Neural cell (in vitro differentiated cells): ENCODE measurements at regions not wholly inside any gene's neighbourhood (a gene's known extent, or its start where the extent isn't known, plus 50 kb on each side); places are given as distances from the start of the nearest gene placed in this dataset.

Experiments
- H2AFZ ChIP-seq: fragments of 200-600, 300-800 bp; sonication (generic), shearing (Covaris generic); 2 replicates; pipeline ENCODE4 v1.6.0; 2014; ENCODE audit warnings: low read depth, mild to moderate bottlenecking, antibody characterized with exemption, low read length, moderate library complexity
- H3F3A ChIP-seq: fragments of 200-600 bp; shearing (Covaris generic); 2 replicates; pipeline ENCODE4 v1.6.1; 2016; ENCODE audit warnings: mild to moderate bottlenecking, moderate library complexity, mixed read lengths, antibody characterized with exemption, low read length; ENCODE audit not compliant: insufficient read depth, poor library complexity, severe bottlenecking
- H3K27ac ChIP-seq: fragments of 200-600, 300-800 bp; sonication (generic), shearing (Covaris generic); 2 replicates; pipeline ENCODE4 v1.5.1; 2014; ENCODE audit warnings: mild to moderate bottlenecking, low read length, moderate library complexity
- H3K27me3 ChIP-seq: fragments of 300-800, 200-600 bp; sonication (generic), shearing (Covaris generic); 2 replicates; pipeline ENCODE4 v1.6.0; 2014; ENCODE audit warnings: mild to moderate bottlenecking, low read depth, low read length, moderate library complexity; ENCODE audit not compliant: insufficient read depth
- H3K36me3 ChIP-seq: fragments of 300-800, 200-600 bp; sonication (generic), shearing (Covaris generic); 2 replicates; pipeline ENCODE4 v1.5.1; 2014; ENCODE audit warnings: mild to moderate bottlenecking, antibody characterized with exemption, low read length, moderate library complexity; ENCODE audit not compliant: insufficient read depth
- H3K4me2 ChIP-seq: fragments of 300-800, 200-600 bp; sonication (generic), shearing (Covaris generic); 2 replicates; pipeline ENCODE4 v1.6.0; 2014; ENCODE audit warnings: mild to moderate bottlenecking, low read length
- H3K4me3 ChIP-seq: fragments of 300-800, 200-600 bp; sonication (generic), shearing (Covaris generic); 2 replicates; pipeline ENCODE4 v1.5.1; 2014; ENCODE audit warnings: mild to moderate bottlenecking, low read length, moderate library complexity
- H3K79me2 ChIP-seq: fragments of 200-600 bp; shearing (Covaris generic); replicated peaks from 2 replicates; pipeline ENCODE4 v1.6.0; 2014; ENCODE audit warnings: mild to moderate bottlenecking, low read length, moderate library complexity; ENCODE audit not compliant: insufficient read depth
- H3K9ac ChIP-seq: fragments of 300-800, 200-600 bp; sonication (generic), shearing (Covaris generic); 2 replicates; pipeline ENCODE4 v1.6.1; 2016; ENCODE audit warnings: mild to moderate bottlenecking, low read length, mixed read lengths
- H3K9me2 ChIP-seq: fragments of 200-600 bp; shearing (Covaris generic); 2 replicates; pipeline ENCODE4 v1.6.1; 2016; ENCODE audit warnings: mild to moderate bottlenecking, low read length, mixed read lengths; ENCODE audit not compliant: insufficient read depth
- H3K9me3 ChIP-seq: fragments of 200-600, 300-800 bp; sonication (generic), shearing (Covaris generic); 2 replicates; pipeline ENCODE4 v1.6.1; 2016; ENCODE audit warnings: mild to moderate bottlenecking, mixed run types, low read length, moderate library complexity, mixed read lengths
- H4K20me1 ChIP-seq: fragments of 200-600 bp; shearing (Covaris generic); 2 replicates; pipeline ENCODE4 v1.6.1; 2016; ENCODE audit warnings: mild to moderate bottlenecking, mixed run types; ENCODE audit not compliant: insufficient read depth
- CTCF ChIP-seq: fragments of 450-650 bp; IDR thresholded peaks from 2 replicates; pipeline ENCODE4 v1.5.1; 2014; ENCODE audit warnings: antibody characterized with exemption, mild to moderate bottlenecking, moderate library complexity; ENCODE audit not compliant: poor library complexity, severe bottlenecking
- EP300 ChIP-seq: fragments of 450-650 bp; conservative IDR thresholded peaks from 2 replicates; pipeline ENCODE4 v1.6.1; 2014; ENCODE audit warnings: antibody characterized with exemption, mild to moderate bottlenecking, moderate library complexity; ENCODE audit not compliant: poor library complexity, severe bottlenecking
- EZH2 ChIP-seq: fragments of 200-600, 300-800 bp; shearing (Covaris generic), sonication (generic); IDR thresholded peaks from 2 replicates; pipeline ENCODE4 v1.6.1; 2014; ENCODE audit warnings: antibody characterized with exemption, low read length, borderline replicate concordance, mild to moderate bottlenecking; ENCODE audit not compliant: insufficient read depth, poor library complexity, severe bottlenecking
- MXI1 ChIP-seq: fragments of 450-650 bp; conservative IDR thresholded peaks from 2 replicates; pipeline ENCODE4 v1.6.1; 2014; ENCODE audit warnings: antibody characterized with exemption, mild to moderate bottlenecking; ENCODE audit not compliant: poor library complexity, severe bottlenecking
- POLR2AphosphoS5 ChIP-seq: IDR thresholded peaks from 2 replicates; pipeline ENCODE4 v1.6.1; 2012
- RAD21 ChIP-seq: fragments of 450-650 bp; conservative IDR thresholded peaks from 2 replicates; pipeline ENCODE4 v1.6.1; 2014; ENCODE audit warnings: antibody characterized with exemption, mild to moderate bottlenecking, moderate library complexity
- REST ChIP-seq: IDR thresholded peaks from 2 replicates; pipeline ENCODE4 v1.6.1; 2012; ENCODE audit warnings: borderline replicate concordance
- SMC3 ChIP-seq: fragments of 450-650 bp; conservative IDR thresholded peaks from 2 replicates; pipeline ENCODE4 v1.6.1; 2014; ENCODE audit warnings: antibody characterized with exemption, mild to moderate bottlenecking, moderate library complexity; ENCODE audit not compliant: poor library complexity
- TAF1 ChIP-seq: IDR thresholded peaks from 2 replicates; pipeline ENCODE4 v1.6.1; 2012; ENCODE audit warnings: low read depth

GRCh38 chr7:131949659-131950058, 393.2 kb upstream of the PODXL start:
- H3K9me2 ChIP-seq: no peaks in the 10 kb centered on the region
- no peaks in the 10 kb centered on the region for H4K20me1 ChIP-seq
- no peak overlapping the region for H3K27ac ChIP-seq
- no peak overlapping the region for H2AFZ ChIP-seq
- no peaks in the 10 kb centered on the region for H3K27me3 ChIP-seq
- H3K4me3 ChIP-seq: no peak overlapping the region
- H3K9ac ChIP-seq: no peak overlapping the region
- H3K79me2 ChIP-seq: no peaks in the 10 kb centered on the region
- no peaks in the 10 kb centered on the region for H3K9me3 ChIP-seq
- no peaks in the 10 kb centered on the region for H3K36me3 ChIP-seq
- no peaks in the 10 kb centered on the region for H3F3A ChIP-seq
- TF ChIP-seq CTCF (no peak), EZH2 (no peak)
- no peak overlapping the region for H3K4me2 ChIP-seq

GRCh38 chr7:131948434-131949053, 392.1 kb upstream of the PODXL start:
- H2AFZ ChIP-seq: no peak overlapping the region
- no peaks in the 10 kb centered on the region for H3K9me2 ChIP-seq
- TF ChIP-seq REST (no peak), SMC3 (no peak), MXI1 (no peak), TAF1 (no peak), EP300 (no peak), EZH2 (no peak)
- H3K36me3 ChIP-seq: no peaks in the 10 kb centered on the region
- H3K79me2 ChIP-seq: no peaks in the 10 kb centered on the region
- H3K9me3 ChIP-seq: no peaks in the 10 kb centered on the region
- no peaks in the 10 kb centered on the region for H4K20me1 ChIP-seq
- no peak overlapping the region for H3K27ac ChIP-seq
- no peaks in the 10 kb centered on the region for H3F3A ChIP-seq
- no peak overlapping the region for H3K9ac ChIP-seq
- no peak overlapping the region for H3K4me3 ChIP-seq
- no peak overlapping the region for H3K4me2 ChIP-seq
- no peaks in the 10 kb centered on the region for H3K27me3 ChIP-seq

- H2AFZ ChIP-seq: no peak overlapping the region
- no peak overlapping the region for H3K27ac ChIP-seq
- no peaks in the 10 kb centered on the region for H3K79me2 ChIP-seq
- no peak overlapping the region for H3K4me3 ChIP-seq
- no peaks in the 10 kb centered on the region for H3K9me2 ChIP-seq
- no peak for TF ChIP-seq EZH2
- no peak for TF ChIP-seq REST
- no peak for TF ChIP-seq TAF1
- no peak for TF ChIP-seq CTCF
- no peak for TF ChIP-seq EP300
- no peak for TF ChIP-seq RAD21
- TF ChIP-seq POLR2AphosphoS5: no peak
- TF ChIP-seq SMC3: no peak
- no peak for TF ChIP-seq MXI1
- no peaks in the 10 kb centered on the region for H3K27me3 ChIP-seq
- no peaks in the 10 kb centered on the region for H3F3A ChIP-seq
- H3K9ac ChIP-seq: no peak overlapping the region
- no peak overlapping the region for H3K4me2 ChIP-seq
- no peaks in the 10 kb centered on the region for H4K20me1 ChIP-seq
- H3K9me3 ChIP-seq: no peaks in the 10 kb centered on the region
- no peaks in the 10 kb centered on the region for H3K36me3 ChIP-seq
Observed at GRCh38 chr7:131947661-131948060, 391.2 kb upstream of the PODXL start.
